ENCODE measurements at regions not wholly inside any gene's neighbourhood (a gene's known extent, or its start where the extent isn't known, plus 50 kb on each side); places are given as distances from the start of the nearest gene placed in this dataset.
A peak's percentile ranks its signal among the peaks of the same experiment; 100 is the strongest.

GRCh38 chr6:6857528-6857927 lies 250.2 kb upstream of the RREB1 start:
- H3K4me1 Mint-ChIP-seq, result peaks cover 34% of the 10 kb centered on the region
- DNase-seq, result no peak
- peak overlapping the region; percentile 91 for H3K27ac Mint-ChIP-seq
- H3K9me3 Mint-ChIP-seq, result no peaks in the 10 kb centered on the region
- peaks cover 2% of the 10 kb centered on the region for H3K27me3 Mint-ChIP-seq
- no peaks in the 10 kb centered on the region for H3K36me3 Mint-ChIP-seq (ENCODE audit: low read depth)
- ATAC-seq, result no peak
- H3K4me3 Mint-ChIP-seq, result peak overlapping the region; percentile 69

- Mint-ChIP-seq H3K4me3 (no peak overlapping the region), H3K36me3 (ENCODE audit: low read depth) (no peaks in the 10 kb centered on the region), H3K9me3 (no peaks in the 10 kb centered on the region), H3K27ac (no peak overlapping the region), H3K27me3 (peaks cover 2% of the 10 kb centered on the region), H3K4me1 (peaks cover 34% of the 10 kb centered on the region)
- DNase-seq (no peak), ATAC-seq (no peak)
These were observed 249.2 kb upstream of the RREB1 start for GRCh38 chr6:6858533-6858982.

GRCh38 chr6:6859105-6859504 lies 248.7 kb upstream of the RREB1 start:
- ATAC-seq, result no peak
- H3K4me1 Mint-ChIP-seq, result peaks cover 34% of the 10 kb centered on the region
- H3K27me3 Mint-ChIP-seq, result peaks cover 2% of the 10 kb centered on the region

GRCh38 chr6:6859722-6860121 lies 248.0 kb upstream of the RREB1 start:
- Mint-ChIP-seq H3K27ac (no peak overlapping the region), H3K4me3 (no peak overlapping the region), H3K4me1 (peaks cover 29% of the 10 kb centered on the region), H3K36me3 (ENCODE audit: low read depth) (no peaks in the 10 kb centered on the region), H3K27me3 (peaks cover 2% of the 10 kb centered on the region), H3K9me3 (no peaks in the 10 kb centered on the region)
- DNase-seq, result no peak
- ATAC-seq, result no peak

More at GRCh38 chr6:6859105-6859504, 248.7 kb upstream of the RREB1 start:
- no peaks in the 10 kb centered on the region for H3K36me3 Mint-ChIP-seq (ENCODE audit: low read depth)
- no peak overlapping the region for H3K27ac Mint-ChIP-seq
- no peak overlapping the region for H3K4me3 Mint-ChIP-seq
- H3K9me3 Mint-ChIP-seq, result no peaks in the 10 kb centered on the region
- no peak for DNase-seq

GRCh38 chr6:6860863-6861262 lies 246.9 kb upstream of the RREB1 start:
- no peaks in the 10 kb centered on the region for H3K36me3 Mint-ChIP-seq (ENCODE audit: low read depth)
- peaks cover 3% of the 10 kb centered on the region for H3K27me3 Mint-ChIP-seq

GRCh38 chr6:6861351-6861894 lies 246.3 kb upstream of the RREB1 start:
- Mint-ChIP-seq H3K36me3 (ENCODE audit: low read depth) (no peaks in the 10 kb centered on the region), H3K4me3 (no peak overlapping the region), H3K9me3 (no peaks in the 10 kb centered on the region), H3K27ac (no peak overlapping the region), H3K4me1 (peaks cover 18% of the 10 kb centered on the region), H3K27me3 (peaks cover 3% of the 10 kb centered on the region)
- DNase-seq, result no peak
- ATAC-seq, result no peak

More at GRCh38 chr6:6860863-6861262, 246.9 kb upstream of the RREB1 start:
- H3K9me3 Mint-ChIP-seq, result no peaks in the 10 kb centered on the region
- ATAC-seq, result no peak
- peaks cover 23% of the 10 kb centered on the region for H3K4me1 Mint-ChIP-seq
- no peak for DNase-seq
- H3K4me3 Mint-ChIP-seq, result no peak overlapping the region
- H3K27ac Mint-ChIP-seq, result no peak overlapping the region

- no peaks in the 10 kb centered on the region for H3K9me3 Mint-ChIP-seq
- no peak for DNase-seq
- no peak overlapping the region for H3K4me3 Mint-ChIP-seq
- H3K4me1 Mint-ChIP-seq, result peaks cover 12% of the 10 kb centered on the region
- H3K27ac Mint-ChIP-seq, result no peak overlapping the region
- H3K27me3 Mint-ChIP-seq, result peaks cover 3% of the 10 kb centered on the region
- no peaks in the 10 kb centered on the region for H3K36me3 Mint-ChIP-seq (ENCODE audit: low read depth)
- ATAC-seq, result no peak
These were observed 245.8 kb upstream of the RREB1 start for GRCh38 chr6:6861995-6862394.

GRCh38 chr6:6863970-6864639 lies 243.7 kb upstream of the RREB1 start:
- no peak overlapping the region for H3K4me3 Mint-ChIP-seq
- H3K36me3 Mint-ChIP-seq (ENCODE audit: low read depth), result no peaks in the 10 kb centered on the region
- H3K27me3 Mint-ChIP-seq, result peaks cover 2% of the 10 kb centered on the region
- H3K9me3 Mint-ChIP-seq, result no peaks in the 10 kb centered on the region
- ATAC-seq (no peak), DNase-seq (no peak)
- no peaks in the 10 kb centered on the region for H3K4me1 Mint-ChIP-seq
- no peak overlapping the region for H3K27ac Mint-ChIP-seq

GRCh38 chr6:6865611-6866010 lies 242.2 kb upstream of the RREB1 start:
- DNase-seq, result no peak
- no peak overlapping the region for H3K4me3 Mint-ChIP-seq
- no peaks in the 10 kb centered on the region for H3K4me1 Mint-ChIP-seq

GRCh38 chr6:6866656-6867403 lies 240.9 kb upstream of the RREB1 start:
- ATAC-seq (no peak), DNase-seq (no peak)
- Mint-ChIP-seq H3K4me3 (no peak overlapping the region), H3K9me3 (no peaks in the 10 kb centered on the region), H3K36me3 (ENCODE audit: low read depth) (no peaks in the 10 kb centered on the region), H3K27ac (no peak overlapping the region), H3K4me1 (no peaks in the 10 kb centered on the region), H3K27me3 (peaks cover 2% of the 10 kb centered on the region)

More at GRCh38 chr6:6865611-6866010, 242.2 kb upstream of the RREB1 start:
- no peaks in the 10 kb centered on the region for H3K36me3 Mint-ChIP-seq (ENCODE audit: low read depth)
- H3K27ac Mint-ChIP-seq, result no peak overlapping the region
- no peak for ATAC-seq
- H3K9me3 Mint-ChIP-seq, result no peaks in the 10 kb centered on the region
- H3K27me3 Mint-ChIP-seq, result peaks cover 2% of the 10 kb centered on the region

GRCh38 chr6:6867404-6867799 lies 240.4 kb upstream of the RREB1 start:
- ATAC-seq (no peak), DNase-seq (no peak)
- H3K9me3 Mint-ChIP-seq, result no peaks in the 10 kb centered on the region
- no peak overlapping the region for H3K27ac Mint-ChIP-seq
- no peaks in the 10 kb centered on the region for H3K4me1 Mint-ChIP-seq
- H3K4me3 Mint-ChIP-seq, result no peak overlapping the region
- H3K27me3 Mint-ChIP-seq, result peaks cover 2% of the 10 kb centered on the region
- no peaks in the 10 kb centered on the region for H3K36me3 Mint-ChIP-seq (ENCODE audit: low read depth)

GRCh38 chr6:6869094-6869493 lies 238.7 kb upstream of the RREB1 start:
- peaks cover 2% of the 10 kb centered on the region for H3K4me1 Mint-ChIP-seq
- no peaks in the 10 kb centered on the region for H3K9me3 Mint-ChIP-seq
- no peak for ATAC-seq
- no peak for DNase-seq
- H3K4me3 Mint-ChIP-seq, result no peak overlapping the region
- no peak overlapping the region for H3K27ac Mint-ChIP-seq
- H3K27me3 Mint-ChIP-seq, result peaks cover 2% of the 10 kb centered on the region
- H3K36me3 Mint-ChIP-seq (ENCODE audit: low read depth), result no peaks in the 10 kb centered on the region

- DNase-seq, result no peak
These were observed 236.8 kb upstream of the RREB1 start for GRCh38 chr6:6870921-6871320.

GRCh38 chr6:6872459-6873344 lies 235.1 kb upstream of the RREB1 start:
- H3K27me3 Mint-ChIP-seq, result peaks cover 3% of the 10 kb centered on the region
- H3K36me3 Mint-ChIP-seq (ENCODE audit: low read depth), result no peaks in the 10 kb centered on the region
- no peak for ATAC-seq
- H3K9me3 Mint-ChIP-seq, result no peaks in the 10 kb centered on the region
- no peak overlapping the region for H3K4me3 Mint-ChIP-seq
- DNase-seq, result no peak
- H3K27ac Mint-ChIP-seq, result no peak overlapping the region
- H3K4me1 Mint-ChIP-seq, result peaks cover 2% of the 10 kb centered on the region

More at GRCh38 chr6:6870921-6871320, 236.8 kb upstream of the RREB1 start:
- peaks cover 2% of the 10 kb centered on the region for H3K4me1 Mint-ChIP-seq
- H3K4me3 Mint-ChIP-seq, result no peak overlapping the region
- H3K27ac Mint-ChIP-seq, result no peak overlapping the region
- H3K36me3 Mint-ChIP-seq (ENCODE audit: low read depth), result no peaks in the 10 kb centered on the region
- no peaks in the 10 kb centered on the region for H3K27me3 Mint-ChIP-seq
- H3K9me3 Mint-ChIP-seq, result no peaks in the 10 kb centered on the region
- no peak for ATAC-seq
